ENCODE measurements at regions not wholly inside any gene's neighbourhood (a gene's known extent, or its start where the extent isn't known, plus 50 kb on each side); places are given as distances from the start of the nearest gene placed in this dataset.
"Not testable (repeated sequence)": the region's sequence is repeated elsewhere in the genome, so short reads cannot be mapped to it uniquely, and the experiment has no call there.

DNA sequence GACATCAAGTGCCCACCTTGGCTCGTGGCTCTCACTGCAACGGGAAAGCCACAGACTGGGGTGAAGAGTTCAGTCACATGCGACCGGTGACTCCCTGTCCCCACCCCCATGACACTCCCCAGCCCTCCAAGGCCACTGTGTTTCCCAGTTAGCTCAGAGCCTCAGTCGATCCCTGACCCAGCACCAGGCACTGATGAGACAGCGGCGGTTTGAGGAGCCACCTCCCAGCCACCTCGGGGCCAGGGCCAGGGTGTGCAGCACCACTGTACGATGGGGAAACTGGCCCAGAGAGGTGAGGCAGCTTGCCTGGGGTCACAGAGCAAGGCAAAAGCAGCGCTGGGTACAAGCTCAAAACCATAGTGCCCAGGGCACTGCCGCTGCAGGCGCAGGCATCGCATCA is 266.0 kb downstream of the OR4F29 start:
- H3K4me1 ChIP-seq (ENCODE audit: control insufficient read depth in 2 of 3, insufficient read depth in 2 of 3, low read depth in 1 of 3, low read length in 3 of 3); H3K9ac ChIP-seq (ENCODE audit: low read length in 3 of 3); intact Hi-C loops (cut with DNase I); H3K27me3 ChIP-seq (ENCODE audit: control insufficient read depth, insufficient read depth, low read length); H3K36me3 ChIP-seq (ENCODE audit: control insufficient read depth in 2 of 3, insufficient read depth in 3 of 3, low read length in 3 of 3); FAIRE-seq; H3K4me3 ChIP-seq (ENCODE audit: low read length in 3 of 3); H3K27ac ChIP-seq (ENCODE audit: low read depth in 2 of 2, low read length in 2 of 2); H3K9me3 ChIP-seq (ENCODE audit: control insufficient read depth in 2 of 3, insufficient read depth in 1 of 3, low read length in 3 of 3): not testable (repeated sequence)
- peak in 1 of 5 donors; percentile 54 for DNase-seq

DNA sequence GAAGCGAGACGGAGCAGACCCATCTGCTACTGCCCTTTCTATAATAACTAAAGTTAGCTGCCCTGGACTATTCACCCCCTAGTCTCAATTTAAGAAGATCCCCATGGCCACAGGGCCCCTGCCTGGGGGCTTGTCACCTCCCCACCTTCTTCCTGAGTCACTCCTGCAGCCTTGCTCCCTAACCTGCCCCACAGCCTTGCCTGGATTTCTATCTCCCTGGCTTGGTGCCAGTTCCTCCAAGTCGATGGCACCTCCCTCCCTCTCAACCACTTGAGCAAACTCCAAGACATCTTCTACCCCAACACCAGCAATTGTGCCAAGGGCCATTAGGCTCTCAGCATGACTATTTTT is 267.2 kb downstream of the OR4F29 start:
- intact Hi-C loops (cut with DNase I); H3K27me3 ChIP-seq (ENCODE audit: control insufficient read depth, insufficient read depth, low read length); FAIRE-seq; H3K27ac ChIP-seq (ENCODE audit: low read depth in 2 of 2, low read length in 2 of 2); H3K9me3 ChIP-seq (ENCODE audit: control insufficient read depth in 2 of 3, insufficient read depth in 1 of 3, low read length in 3 of 3); H3K36me3 ChIP-seq (ENCODE audit: control insufficient read depth in 2 of 3, insufficient read depth in 3 of 3, low read length in 3 of 3); H3K9ac ChIP-seq (ENCODE audit: low read length in 3 of 3); H3K4me3 ChIP-seq (ENCODE audit: low read length in 3 of 3); H3K4me1 ChIP-seq (ENCODE audit: control insufficient read depth in 2 of 3, insufficient read depth in 2 of 3, low read depth in 1 of 3, low read length in 3 of 3): not testable (repeated sequence)
- DNase-seq: peak in 1 of 5 donors; percentile 32

DNA sequence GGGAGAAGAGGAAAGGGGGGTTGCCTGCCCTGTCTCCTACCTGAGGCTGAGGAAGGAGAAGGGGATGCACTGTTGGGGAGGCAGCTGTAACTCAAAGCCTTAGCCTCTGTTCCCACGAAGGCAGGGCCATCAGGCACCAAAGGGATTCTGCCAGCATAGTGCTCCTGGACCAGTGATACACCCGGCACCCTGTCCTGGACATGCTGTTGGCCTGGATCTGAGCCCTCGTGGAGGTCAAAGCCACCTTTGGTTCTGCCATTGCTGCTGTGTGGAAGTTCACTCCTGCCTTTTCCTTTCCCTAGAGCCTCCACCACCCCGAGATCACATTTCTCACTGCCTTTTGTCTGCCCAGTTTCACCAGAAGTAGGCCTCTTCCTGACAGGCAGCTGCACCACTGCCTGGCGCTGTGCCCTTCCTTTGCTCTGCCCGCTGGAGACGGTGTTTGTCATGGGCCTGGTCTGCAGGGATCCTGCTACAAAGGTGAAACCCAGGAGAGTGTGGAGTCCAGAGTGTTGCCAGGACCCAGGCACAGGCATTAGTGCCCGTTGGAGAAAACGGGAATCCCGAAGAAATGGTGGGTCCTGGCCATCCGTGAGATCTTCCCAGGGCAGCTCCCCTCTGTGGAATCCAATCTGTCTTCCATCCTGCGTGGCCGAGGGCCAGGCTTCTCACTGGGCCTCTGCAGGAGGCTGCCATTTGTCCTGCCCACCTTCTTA is 267.7 kb downstream of the OR4F29 start:
- H3K27me3 ChIP-seq (ENCODE audit: control insufficient read depth, insufficient read depth, low read length); H3K9ac ChIP-seq (ENCODE audit: low read length in 3 of 3); H3K4me1 ChIP-seq (ENCODE audit: control insufficient read depth in 2 of 3, insufficient read depth in 2 of 3, low read depth in 1 of 3, low read length in 3 of 3); H3K4me3 ChIP-seq (ENCODE audit: low read length in 3 of 3); H3K9me3 ChIP-seq (ENCODE audit: control insufficient read depth in 2 of 3, insufficient read depth in 1 of 3, low read length in 3 of 3); H3K27ac ChIP-seq (ENCODE audit: low read depth in 2 of 2, low read length in 2 of 2); intact Hi-C loops (cut with DNase I); H3K36me3 ChIP-seq (ENCODE audit: control insufficient read depth in 2 of 3, insufficient read depth in 3 of 3, low read length in 3 of 3); FAIRE-seq: not testable (repeated sequence)
- peak in 1 of 5 donors; percentile 35 for DNase-seq

DNA sequence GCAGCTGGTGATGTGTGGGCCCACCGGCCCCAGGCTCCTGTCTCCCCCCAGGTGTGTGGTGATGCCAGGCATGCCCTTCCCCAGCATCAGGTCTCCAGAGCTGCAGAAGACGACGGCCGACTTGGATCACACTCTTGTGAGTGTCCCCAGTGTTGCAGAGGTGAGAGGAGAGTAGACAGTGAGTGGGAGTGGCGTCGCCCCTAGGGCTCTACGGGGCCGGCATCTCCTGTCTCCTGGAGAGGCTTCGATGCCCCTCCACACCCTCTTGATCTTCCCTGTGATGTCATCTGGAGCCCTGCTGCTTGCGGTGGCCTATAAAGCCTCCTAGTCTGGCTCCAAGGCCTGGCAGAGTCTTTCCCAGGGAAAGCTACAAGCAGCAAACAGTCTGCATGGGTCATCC is 268.4 kb downstream of the OR4F29 start:
- intact Hi-C loops (cut with DNase I); H3K9me3 ChIP-seq (ENCODE audit: control insufficient read depth in 2 of 3, insufficient read depth in 1 of 3, low read length in 3 of 3); H3K27me3 ChIP-seq (ENCODE audit: control insufficient read depth, insufficient read depth, low read length); FAIRE-seq; H3K9ac ChIP-seq (ENCODE audit: low read length in 3 of 3); H3K4me1 ChIP-seq (ENCODE audit: control insufficient read depth in 2 of 3, insufficient read depth in 2 of 3, low read depth in 1 of 3, low read length in 3 of 3); H3K27ac ChIP-seq (ENCODE audit: low read depth in 2 of 2, low read length in 2 of 2); H3K4me3 ChIP-seq (ENCODE audit: low read length in 3 of 3); H3K36me3 ChIP-seq (ENCODE audit: control insufficient read depth in 2 of 3, insufficient read depth in 3 of 3, low read length in 3 of 3): not testable (repeated sequence)
- DNase-seq: peak in 1 of 5 donors; percentile 56

DNA sequence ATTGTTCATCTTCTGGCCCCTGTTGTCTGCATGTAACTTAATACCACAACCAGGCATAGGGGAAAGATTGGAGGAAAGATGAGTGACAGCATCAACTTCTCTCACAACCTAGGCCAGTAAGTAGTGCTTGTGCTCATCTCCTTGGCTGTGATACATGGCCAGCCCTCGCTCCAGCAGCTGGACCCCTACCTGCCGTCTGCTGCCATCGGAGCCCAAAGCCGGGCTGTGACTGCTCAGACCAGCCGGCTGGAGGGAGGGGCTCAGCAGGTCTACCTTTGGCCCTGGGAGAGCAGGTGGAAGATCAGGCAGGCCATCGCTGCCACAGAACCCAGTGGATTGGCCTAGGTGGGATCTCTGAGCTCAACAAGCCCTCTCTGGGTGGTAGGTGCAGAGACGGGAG is 268.8 kb downstream of the OR4F29 start:
- H3K4me3 ChIP-seq (ENCODE audit: low read length in 3 of 3); H3K9ac ChIP-seq (ENCODE audit: low read length in 3 of 3); H3K27me3 ChIP-seq (ENCODE audit: control insufficient read depth, insufficient read depth, low read length); H3K36me3 ChIP-seq (ENCODE audit: control insufficient read depth in 2 of 3, insufficient read depth in 3 of 3, low read length in 3 of 3); H3K4me1 ChIP-seq (ENCODE audit: control insufficient read depth in 2 of 3, insufficient read depth in 2 of 3, low read depth in 1 of 3, low read length in 3 of 3); intact Hi-C loops (cut with DNase I); FAIRE-seq; H3K27ac ChIP-seq (ENCODE audit: low read depth in 2 of 2, low read length in 2 of 2); H3K9me3 ChIP-seq (ENCODE audit: control insufficient read depth in 2 of 3, insufficient read depth in 1 of 3, low read length in 3 of 3): not testable (repeated sequence)
- DNase-seq: peak in 1 of 5 donors; percentile 13

DNA sequence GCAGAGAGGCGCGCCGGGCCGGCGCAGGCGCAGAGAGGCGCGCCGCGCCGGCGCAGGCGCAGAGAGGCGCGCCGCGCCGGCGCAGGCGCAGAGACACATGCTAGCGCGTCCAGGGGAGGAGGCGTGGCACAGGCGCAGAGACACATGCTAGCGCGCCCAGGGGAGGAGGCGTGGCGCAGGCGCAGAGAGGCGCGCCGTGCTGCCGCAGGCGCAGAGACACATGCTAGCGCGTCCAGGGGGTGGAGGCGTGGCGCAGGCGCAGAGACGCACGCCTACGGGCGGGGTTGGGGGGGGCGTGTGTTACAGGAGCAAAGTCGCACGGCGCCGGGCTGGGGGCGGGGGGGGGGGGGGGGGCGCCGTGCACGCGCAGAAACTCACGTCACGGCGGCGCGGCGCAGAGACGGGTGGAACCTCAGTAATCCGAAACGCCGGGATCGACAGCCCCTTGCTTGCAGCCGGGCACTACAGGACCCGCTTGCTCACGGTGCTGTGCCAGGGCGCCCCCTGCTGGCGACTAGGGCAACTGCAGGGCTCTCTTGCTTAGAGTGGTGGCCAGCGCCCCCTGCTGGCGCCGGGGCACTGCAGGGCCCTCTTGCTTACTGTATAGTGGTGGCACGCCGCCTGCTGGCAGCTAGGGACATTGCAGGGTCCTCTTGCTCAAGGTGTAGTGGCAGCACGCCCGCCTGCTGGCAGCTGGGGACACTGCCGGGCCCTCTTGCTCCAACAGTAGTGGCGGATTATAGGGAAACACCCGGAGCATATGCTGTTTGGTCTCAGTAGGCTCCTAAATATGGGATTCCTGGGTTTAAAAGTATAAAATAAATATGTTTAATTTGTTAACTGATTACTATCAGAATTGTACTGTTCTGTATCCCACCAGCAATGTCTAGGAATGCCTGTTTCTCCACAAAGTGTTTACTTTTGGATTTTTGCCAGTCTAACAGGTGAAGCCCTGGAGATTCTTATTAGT is 269.9 kb downstream of the OR4F29 start:
- intact Hi-C loops (cut with DNase I); H3K4me3 ChIP-seq (ENCODE audit: low read length in 3 of 3); H3K27me3 ChIP-seq (ENCODE audit: control insufficient read depth, insufficient read depth, low read length); H3K4me1 ChIP-seq (ENCODE audit: control insufficient read depth in 2 of 3, insufficient read depth in 2 of 3, low read depth in 1 of 3, low read length in 3 of 3); H3K27ac ChIP-seq (ENCODE audit: low read depth in 2 of 2, low read length in 2 of 2); FAIRE-seq; H3K9me3 ChIP-seq (ENCODE audit: control insufficient read depth in 2 of 3, insufficient read depth in 1 of 3, low read length in 3 of 3); H3K36me3 ChIP-seq (ENCODE audit: control insufficient read depth in 2 of 3, insufficient read depth in 3 of 3, low read length in 3 of 3); H3K9ac ChIP-seq (ENCODE audit: low read length in 3 of 3): not testable (repeated sequence)
- DNase-seq: peak; percentile 64 to 92 (median 80)

DNA sequence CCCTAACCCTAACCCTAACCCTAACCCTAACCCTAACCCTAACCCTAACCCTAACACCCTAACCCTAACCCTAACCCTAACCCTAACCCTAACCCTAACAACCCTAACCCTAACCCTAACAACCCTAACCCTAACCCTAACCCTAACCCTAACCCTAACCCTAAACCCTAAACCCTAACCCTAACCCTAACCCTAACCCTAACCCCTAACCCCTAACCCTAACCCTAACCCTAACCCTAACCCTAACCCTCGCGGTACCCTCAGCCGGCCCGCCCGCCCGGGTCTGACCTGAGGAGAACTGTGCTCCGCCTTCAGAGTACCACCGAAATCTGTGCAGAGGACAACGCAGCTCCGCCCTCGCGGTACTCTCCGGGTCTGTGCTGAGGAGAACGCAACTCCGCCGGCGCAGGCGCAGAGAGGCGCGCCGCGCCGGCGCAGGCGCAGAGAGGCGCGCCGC is 270.7 kb downstream of the OR4F29 start:
- peak in 2 of 5 donors; percentile 8 to 48 for DNase-seq
- H3K27me3 ChIP-seq (ENCODE audit: control insufficient read depth, insufficient read depth, low read length); H3K4me1 ChIP-seq (ENCODE audit: control insufficient read depth in 2 of 3, insufficient read depth in 2 of 3, low read depth in 1 of 3, low read length in 3 of 3); H3K36me3 ChIP-seq (ENCODE audit: control insufficient read depth in 2 of 3, insufficient read depth in 3 of 3, low read length in 3 of 3); H3K27ac ChIP-seq (ENCODE audit: low read depth in 2 of 2, low read length in 2 of 2); H3K9me3 ChIP-seq (ENCODE audit: control insufficient read depth in 2 of 3, insufficient read depth in 1 of 3, low read length in 3 of 3); H3K4me3 ChIP-seq (ENCODE audit: low read length in 3 of 3); FAIRE-seq; intact Hi-C loops (cut with DNase I); H3K9ac ChIP-seq (ENCODE audit: low read length in 3 of 3): not testable (repeated sequence)

DNA sequence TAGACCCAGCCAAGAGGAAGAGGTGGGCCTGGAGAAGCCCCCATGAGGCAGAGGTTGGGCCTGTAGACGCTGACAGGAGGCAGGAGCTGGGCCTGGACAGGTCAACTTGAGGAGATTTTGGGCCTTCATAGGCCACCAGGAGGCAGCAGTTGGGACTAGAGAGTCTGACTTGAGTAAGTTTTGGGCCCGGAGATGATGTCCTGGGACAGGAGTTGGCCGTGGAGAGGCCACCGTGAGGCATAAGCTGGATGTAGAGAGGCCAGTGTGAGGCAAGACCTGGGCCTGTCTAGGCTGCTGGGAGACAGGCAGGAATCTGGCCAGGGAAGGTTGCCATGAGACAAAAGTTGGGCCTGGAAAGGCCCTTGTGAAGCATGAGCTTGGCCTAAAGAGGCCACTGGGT is 312.6 kb downstream of the OR4F29 start:
- intact Hi-C loops (cut with DNase I); H3K4me1 ChIP-seq (ENCODE audit: control insufficient read depth in 2 of 3, insufficient read depth in 2 of 3, low read depth in 1 of 3, low read length in 3 of 3); H3K27me3 ChIP-seq (ENCODE audit: control insufficient read depth, insufficient read depth, low read length); H3K36me3 ChIP-seq (ENCODE audit: control insufficient read depth in 2 of 3, insufficient read depth in 3 of 3, low read length in 3 of 3); H3K9me3 ChIP-seq (ENCODE audit: control insufficient read depth in 2 of 3, insufficient read depth in 1 of 3, low read length in 3 of 3); H3K27ac ChIP-seq (ENCODE audit: low read depth in 2 of 2, low read length in 2 of 2); FAIRE-seq; H3K4me3 ChIP-seq (ENCODE audit: low read length in 3 of 3); H3K9ac ChIP-seq (ENCODE audit: low read length in 3 of 3): not testable (repeated sequence)
- DNase-seq: peak in 1 of 5 donors; percentile 4
